GM12878 (cell line): ENCODE measurements at regions not wholly inside any gene's neighbourhood (a gene's known extent, or its start where the extent isn't known, plus 50 kb on each side); places are given as distances from the start of the nearest gene placed in this dataset.

Experiments used
- EZH2 ChIP-seq: IDR thresholded peaks from 2 replicates; pipeline ENCODE4 v1.6.1; 2012; ENCODE audit warnings: low read depth, mild to moderate bottlenecking, control low read depth, inconsistent platforms, low read length, borderline replicate concordance; ENCODE audit not compliant: control insufficient read depth
- FOXM1 ChIP-seq: IDR thresholded peaks from 2 replicates; pipeline ENCODE4 v1.6.1; 2012; ENCODE audit warnings: low read depth, mild to moderate bottlenecking, inconsistent platforms, low read length, moderate library complexity
- GATAD2B ChIP-seq: fragments of 450-650 bp; conservative IDR thresholded peaks from 2 replicates; pipeline ENCODE4 v1.6.1; 2017; ENCODE audit warnings: low read depth, mild to moderate bottlenecking, moderate library complexity
- KDM1A ChIP-seq: fragments of 200-600 bp; sonication (generic); IDR thresholded peaks from 2 replicates; pipeline ENCODE4 v1.6.1; 2016; ENCODE audit warnings: borderline replicate concordance
- MTA3 ChIP-seq: IDR thresholded peaks from 2 replicates; pipeline ENCODE4 v1.6.1; 2012; ENCODE audit warnings: low read length, inconsistent platforms, borderline replicate concordance
- NFYB ChIP-seq: IDR thresholded peaks from 2 replicates; pipeline ENCODE4 v1.6.1; 2011; ENCODE audit warnings: low read depth, mild to moderate bottlenecking, low read length, improper control_type of control experiment, moderate library complexity; ENCODE audit not compliant: insufficient read depth
- POLR2A ChIP-seq: IDR thresholded peaks from 2 replicates; pipeline ENCODE4 v1.6.1; 2011; ENCODE audit warnings: low read depth, mild to moderate bottlenecking, low read length
- POLR2AphosphoS5 ChIP-seq: IDR thresholded peaks from 2 replicates; pipeline ENCODE4 v1.6.1; 2011; ENCODE audit warnings: mild to moderate bottlenecking, low read length, inconsistent platforms
- TCF7 ChIP-seq: IDR thresholded peaks from 2 replicates; pipeline ENCODE4 v1.6.1; 2014; ENCODE audit warnings: antibody characterized with exemption, borderline replicate concordance
- TF ChIP-seq, protein P1 (sequence below), 3 experiments: IDR thresholded peaks in 2 of 3; conservative IDR thresholded peaks in 1 of 3; 2 replicates each; pipeline ENCODE4 v1.5.1; 2011; ENCODE audit warnings: low read depth in 3 of 3, low read length in 3 of 3, mild to moderate bottlenecking in 3 of 3, control low read depth in 2 of 3, moderate library complexity in 2 of 3, inconsistent platforms in 1 of 3, mixed read lengths in 1 of 3; ENCODE audit not compliant: control insufficient read depth in 2 of 3, insufficient read depth in 1 of 3; ENCODE audit errors: extremely low read depth in 1 of 3
- TF ChIP-seq, protein P2 (sequence below): IDR thresholded peaks from 2 replicates; pipeline ENCODE4 v1.6.1; 2012; ENCODE audit warnings: low read depth, low read length, improper control_type of control experiment
- TF ChIP-seq, protein P3 (sequence below): fragments of 450-650 bp; IDR thresholded peaks from 2 replicates; pipeline ENCODE4 v1.6.1; 2014; ENCODE audit warnings: mild to moderate bottlenecking
- TF ChIP-seq, protein P4 (sequence below): IDR thresholded peaks from 2 replicates; pipeline ENCODE4 v1.6.1; 2012; ENCODE audit warnings: mild to moderate bottlenecking, low read depth, low read length

DNA sequence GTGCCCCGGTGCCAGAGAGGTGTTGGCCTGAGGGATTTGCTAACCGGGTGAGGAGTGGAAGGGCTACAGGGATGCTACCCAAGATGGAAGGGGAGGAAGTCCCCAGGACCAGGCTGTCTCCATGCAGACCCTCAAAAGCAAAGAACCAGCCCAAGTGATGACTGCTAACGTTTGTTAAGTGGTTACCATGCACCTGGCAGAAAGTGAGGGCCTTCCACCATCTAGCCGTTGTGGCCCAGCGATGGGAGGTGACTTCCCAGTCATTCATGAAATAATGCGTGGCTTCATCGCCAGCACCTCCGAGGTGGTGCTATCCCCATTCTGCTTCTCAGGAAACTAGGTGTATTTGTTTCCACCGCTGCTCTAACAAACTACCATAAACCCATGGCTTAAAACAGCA, 86.8 kb upstream of the LANCL2 start:
- TF ChIP-seq POLR2AphosphoS5 (no peak), FOXM1 (no peak), POLR2A (no peak), NFYB (no peak), KDM1A (no peak), TCF7 (no peak), GATAD2B (no peak), EZH2 (no peak), MTA3 (no peak)
- TF ChIP-seq, protein P1, sequence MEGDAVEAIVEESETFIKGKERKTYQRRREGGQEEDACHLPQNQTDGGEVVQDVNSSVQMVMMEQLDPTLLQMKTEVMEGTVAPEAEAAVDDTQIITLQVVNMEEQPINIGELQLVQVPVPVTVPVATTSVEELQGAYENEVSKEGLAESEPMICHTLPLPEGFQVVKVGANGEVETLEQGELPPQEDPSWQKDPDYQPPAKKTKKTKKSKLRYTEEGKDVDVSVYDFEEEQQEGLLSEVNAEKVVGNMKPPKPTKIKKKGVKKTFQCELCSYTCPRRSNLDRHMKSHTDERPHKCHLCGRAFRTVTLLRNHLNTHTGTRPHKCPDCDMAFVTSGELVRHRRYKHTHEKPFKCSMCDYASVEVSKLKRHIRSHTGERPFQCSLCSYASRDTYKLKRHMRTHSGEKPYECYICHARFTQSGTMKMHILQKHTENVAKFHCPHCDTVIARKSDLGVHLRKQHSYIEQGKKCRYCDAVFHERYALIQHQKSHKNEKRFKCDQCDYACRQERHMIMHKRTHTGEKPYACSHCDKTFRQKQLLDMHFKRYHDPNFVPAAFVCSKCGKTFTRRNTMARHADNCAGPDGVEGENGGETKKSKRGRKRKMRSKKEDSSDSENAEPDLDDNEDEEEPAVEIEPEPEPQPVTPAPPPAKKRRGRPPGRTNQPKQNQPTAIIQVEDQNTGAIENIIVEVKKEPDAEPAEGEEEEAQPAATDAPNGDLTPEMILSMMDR (IDR thresholded peaks at IDR 0.05 in 2 of 3, conservative IDR thresholded peaks at IDR 0.05 in 1 of 3; ENCODE audit: control insufficient read depth in 2 of 3, extremely low read depth in 1 of 3, insufficient read depth in 1 of 3, low read depth in 3 of 3, low read length in 3 of 3): no peak
- TF ChIP-seq, protein P2, sequence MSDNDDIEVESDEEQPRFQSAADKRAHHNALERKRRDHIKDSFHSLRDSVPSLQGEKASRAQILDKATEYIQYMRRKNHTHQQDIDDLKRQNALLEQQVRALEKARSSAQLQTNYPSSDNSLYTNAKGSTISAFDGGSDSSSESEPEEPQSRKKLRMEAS: no peak
- TF ChIP-seq, protein P3, sequence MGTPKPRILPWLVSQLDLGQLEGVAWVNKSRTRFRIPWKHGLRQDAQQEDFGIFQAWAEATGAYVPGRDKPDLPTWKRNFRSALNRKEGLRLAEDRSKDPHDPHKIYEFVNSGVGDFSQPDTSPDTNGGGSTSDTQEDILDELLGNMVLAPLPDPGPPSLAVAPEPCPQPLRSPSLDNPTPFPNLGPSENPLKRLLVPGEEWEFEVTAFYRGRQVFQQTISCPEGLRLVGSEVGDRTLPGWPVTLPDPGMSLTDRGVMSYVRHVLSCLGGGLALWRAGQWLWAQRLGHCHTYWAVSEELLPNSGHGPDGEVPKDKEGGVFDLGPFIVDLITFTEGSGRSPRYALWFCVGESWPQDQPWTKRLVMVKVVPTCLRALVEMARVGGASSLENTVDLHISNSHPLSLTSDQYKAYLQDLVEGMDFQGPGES: no peak
- TF ChIP-seq, protein P4, sequence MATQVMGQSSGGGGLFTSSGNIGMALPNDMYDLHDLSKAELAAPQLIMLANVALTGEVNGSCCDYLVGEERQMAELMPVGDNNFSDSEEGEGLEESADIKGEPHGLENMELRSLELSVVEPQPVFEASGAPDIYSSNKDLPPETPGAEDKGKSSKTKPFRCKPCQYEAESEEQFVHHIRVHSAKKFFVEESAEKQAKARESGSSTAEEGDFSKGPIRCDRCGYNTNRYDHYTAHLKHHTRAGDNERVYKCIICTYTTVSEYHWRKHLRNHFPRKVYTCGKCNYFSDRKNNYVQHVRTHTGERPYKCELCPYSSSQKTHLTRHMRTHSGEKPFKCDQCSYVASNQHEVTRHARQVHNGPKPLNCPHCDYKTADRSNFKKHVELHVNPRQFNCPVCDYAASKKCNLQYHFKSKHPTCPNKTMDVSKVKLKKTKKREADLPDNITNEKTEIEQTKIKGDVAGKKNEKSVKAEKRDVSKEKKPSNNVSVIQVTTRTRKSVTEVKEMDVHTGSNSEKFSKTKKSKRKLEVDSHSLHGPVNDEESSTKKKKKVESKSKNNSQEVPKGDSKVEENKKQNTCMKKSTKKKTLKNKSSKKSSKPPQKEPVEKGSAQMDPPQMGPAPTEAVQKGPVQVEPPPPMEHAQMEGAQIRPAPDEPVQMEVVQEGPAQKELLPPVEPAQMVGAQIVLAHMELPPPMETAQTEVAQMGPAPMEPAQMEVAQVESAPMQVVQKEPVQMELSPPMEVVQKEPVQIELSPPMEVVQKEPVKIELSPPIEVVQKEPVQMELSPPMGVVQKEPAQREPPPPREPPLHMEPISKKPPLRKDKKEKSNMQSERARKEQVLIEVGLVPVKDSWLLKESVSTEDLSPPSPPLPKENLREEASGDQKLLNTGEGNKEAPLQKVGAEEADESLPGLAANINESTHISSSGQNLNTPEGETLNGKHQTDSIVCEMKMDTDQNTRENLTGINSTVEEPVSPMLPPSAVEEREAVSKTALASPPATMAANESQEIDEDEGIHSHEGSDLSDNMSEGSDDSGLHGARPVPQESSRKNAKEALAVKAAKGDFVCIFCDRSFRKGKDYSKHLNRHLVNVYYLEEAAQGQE: no peak
